Ishikawa (cell line): ENCODE measurements at regions not wholly inside any gene's neighbourhood (a gene's known extent, or its start where the extent isn't known, plus 50 kb on each side); places are given as distances from the start of the nearest gene placed in this dataset.

Source experiments
- CEBPB ChIP-seq: IDR thresholded peaks from 2 replicates; pipeline ENCODE4 v1.6.1; 2012
- CREB1 ChIP-seq: IDR thresholded peaks from 2 replicates; pipeline ENCODE4 v1.6.1; 2012; ENCODE audit warnings: low read depth
- EGR1 ChIP-seq: IDR thresholded peaks from 2 replicates; pipeline ENCODE4 v1.6.1; 2012
- EP300 ChIP-seq: IDR thresholded peaks from 2 replicates; pipeline ENCODE4 v1.6.1; 2012; ENCODE audit warnings: borderline replicate concordance
- FOXM1 ChIP-seq: IDR thresholded peaks from 2 replicates; pipeline ENCODE4 v1.6.1; 2012; ENCODE audit warnings: low read depth, borderline replicate concordance
- NFIC ChIP-seq: IDR thresholded peaks from 2 replicates; pipeline ENCODE4 v1.6.1; 2012
- RAD21 ChIP-seq: IDR thresholded peaks from 2 replicates; pipeline ENCODE4 v1.6.1; 2012; ENCODE audit warnings: low read depth
- REST ChIP-seq: IDR thresholded peaks from 2 replicates; pipeline ENCODE4 v1.6.1; 2012; ENCODE audit warnings: low read depth, mild to moderate bottlenecking
- TAF1 ChIP-seq: IDR thresholded peaks from 2 replicates; pipeline ENCODE4 v1.6.1; 2012; ENCODE audit warnings: low read depth, mild to moderate bottlenecking
- TCF12 ChIP-seq: IDR thresholded peaks from 2 replicates; pipeline ENCODE4 v1.6.1; 2012; ENCODE audit warnings: low read depth
- TEAD4 ChIP-seq: IDR thresholded peaks from 2 replicates; pipeline ENCODE4 v1.6.1; 2012
- USF1 ChIP-seq: IDR thresholded peaks from 2 replicates; pipeline ENCODE4 v1.6.1; 2012
- YY1 ChIP-seq: IDR thresholded peaks from 2 replicates; pipeline ENCODE4 v1.6.1; 2012; ENCODE audit warnings: low read depth
- ZBTB7A ChIP-seq: IDR thresholded peaks from 2 replicates; pipeline ENCODE4 v1.6.1; 2012; ENCODE audit warnings: low read depth
- TF ChIP-seq, protein P1 (sequence below): IDR thresholded peaks from 2 replicates; pipeline ENCODE4 v1.6.1; 2012

DNA sequence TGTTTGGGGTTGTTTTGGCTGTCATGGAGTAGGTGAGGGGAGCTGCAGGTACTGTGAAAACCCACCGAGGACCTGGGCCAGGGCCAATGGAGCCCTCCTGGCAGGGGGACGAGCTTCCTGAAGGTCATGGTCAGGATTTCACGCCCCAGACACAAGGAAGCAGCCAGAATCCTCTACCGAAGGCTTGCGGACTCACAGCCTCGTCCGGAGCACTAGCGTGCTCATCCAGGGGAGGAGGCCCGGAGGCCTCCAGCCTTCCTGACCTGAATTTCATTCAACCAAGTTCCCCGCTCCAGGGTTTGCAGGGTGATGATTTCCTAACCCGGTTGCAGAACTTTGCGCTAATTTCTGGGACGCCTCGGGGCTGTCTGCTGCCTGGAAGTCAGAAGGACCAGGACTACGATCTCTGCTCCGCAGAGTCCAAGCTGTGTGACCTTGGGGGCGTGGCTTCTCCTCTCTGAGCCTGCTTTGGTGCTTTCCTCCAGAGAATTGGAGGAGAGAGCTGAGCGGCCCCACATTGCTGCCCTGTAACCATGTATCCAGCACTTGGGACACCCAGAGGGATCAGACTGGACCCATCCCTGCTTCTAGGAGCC is 56.2 kb upstream of the ADRA2C start:
- no peak for TF ChIP-seq NFIC
- no peak for TF ChIP-seq CREB1
- no peak for TF ChIP-seq TAF1
- no peak for TF ChIP-seq EP300
- TF ChIP-seq ZBTB7A: no peak
- TF ChIP-seq TCF12: no peak
- TF ChIP-seq, protein P1, sequence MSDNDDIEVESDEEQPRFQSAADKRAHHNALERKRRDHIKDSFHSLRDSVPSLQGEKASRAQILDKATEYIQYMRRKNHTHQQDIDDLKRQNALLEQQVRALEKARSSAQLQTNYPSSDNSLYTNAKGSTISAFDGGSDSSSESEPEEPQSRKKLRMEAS: no peak
- TF ChIP-seq USF1: no peak
- TF ChIP-seq RAD21: no peak
- TF ChIP-seq TEAD4: no peak
- no peak for TF ChIP-seq CEBPB
- TF ChIP-seq EGR1: no peak
- TF ChIP-seq YY1: no peak
- TF ChIP-seq FOXM1: no peak
- TF ChIP-seq REST: no peak

- TF ChIP-seq YY1 (no peak), CREB1 (no peak), TCF12 (no peak), TAF1 (no peak), EGR1 (no peak), CEBPB (no peak), NFIC (no peak), ZBTB7A (no peak), RAD21 (no peak)
- TF ChIP-seq, protein P1: no peak
These were observed 56.9 kb upstream of the ADRA2C start for GRCh38 chr4:3709061-3709845.

GRCh38 chr4:3708611-3709010 is 57.6 kb upstream of the ADRA2C start:
- TF ChIP-seq ZBTB7A (no peak), EGR1 (no peak)

GRCh38 chr4:3708103-3708510 is 58.1 kb upstream of the ADRA2C start:
- TF ChIP-seq EGR1: peak; percentile 94
- TF ChIP-seq FOXM1: no peak

DNA sequence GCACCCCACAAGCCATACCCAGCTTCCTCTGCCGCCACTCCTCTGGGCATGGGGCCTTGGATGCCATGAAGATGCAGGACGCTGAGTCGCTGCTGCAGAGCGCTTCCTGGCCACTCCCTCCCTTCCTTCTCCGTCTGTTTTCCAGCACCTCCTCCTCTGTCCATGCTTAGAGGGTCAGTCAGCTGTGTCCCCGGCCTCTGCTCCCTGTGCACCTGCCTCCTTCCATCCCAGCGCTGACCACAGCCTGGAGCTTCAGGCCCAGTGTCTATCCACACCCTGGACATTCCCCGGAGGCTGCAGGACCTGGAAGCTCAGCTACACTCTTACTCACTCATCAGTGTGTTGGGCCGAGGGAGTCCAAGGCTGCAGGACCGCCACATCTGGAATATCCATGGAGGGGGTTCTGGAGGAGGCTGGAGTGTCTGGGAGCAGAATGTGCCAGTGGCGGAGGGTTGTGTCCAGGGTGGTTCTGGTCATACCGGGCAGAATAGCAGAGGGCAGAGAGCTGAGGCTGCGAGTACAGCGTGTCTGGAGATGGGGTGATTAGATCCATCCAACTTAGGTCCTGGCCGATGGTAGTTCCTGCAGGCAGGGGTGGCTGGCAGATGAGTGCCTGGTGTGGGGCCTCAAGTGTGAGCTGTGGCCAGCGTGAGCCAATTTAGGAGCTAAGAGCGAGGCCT is 58.6 kb upstream of the ADRA2C start:
- TF ChIP-seq REST: no peak

GRCh38 chr4:3706565-3707422 is 59.4 kb upstream of the ADRA2C start:
- TF ChIP-seq, protein P1: no peak
- TF ChIP-seq TCF12 (peak; percentile 75), FOXM1 (peak; percentile 75; the same call in 1 of the 2 replicates), EP300 (peak; percentile 82), TAF1 (no peak), NFIC (peak; percentile 68), REST (no peak), RAD21 (no peak)
